Loucy (cell line): ENCODE measurements at regions not wholly inside any gene's neighbourhood (a gene's known extent, or its start where the extent isn't known, plus 50 kb on each side); places are given as distances from the start of the nearest gene placed in this dataset.

Source experiments
- EZH2phosphoT487 ChIP-seq: fragments of 200-600 bp; IDR thresholded peaks from 2 replicates; pipeline ENCODE4 v1.6.1; 2018; ENCODE audit warnings: antibody characterized with exemption, mild to moderate bottlenecking, moderate library complexity, borderline replicate concordance
- TF ChIP-seq, protein P1 (sequence below): fragments of 200-600 bp; sonication (generic); conservative IDR thresholded peaks from 2 replicates; pipeline ENCODE4 v1.5.1; 2014; ENCODE audit warnings: mild to moderate bottlenecking, antibody characterized with exemption, low read length

- TF ChIP-seq, protein P1, sequence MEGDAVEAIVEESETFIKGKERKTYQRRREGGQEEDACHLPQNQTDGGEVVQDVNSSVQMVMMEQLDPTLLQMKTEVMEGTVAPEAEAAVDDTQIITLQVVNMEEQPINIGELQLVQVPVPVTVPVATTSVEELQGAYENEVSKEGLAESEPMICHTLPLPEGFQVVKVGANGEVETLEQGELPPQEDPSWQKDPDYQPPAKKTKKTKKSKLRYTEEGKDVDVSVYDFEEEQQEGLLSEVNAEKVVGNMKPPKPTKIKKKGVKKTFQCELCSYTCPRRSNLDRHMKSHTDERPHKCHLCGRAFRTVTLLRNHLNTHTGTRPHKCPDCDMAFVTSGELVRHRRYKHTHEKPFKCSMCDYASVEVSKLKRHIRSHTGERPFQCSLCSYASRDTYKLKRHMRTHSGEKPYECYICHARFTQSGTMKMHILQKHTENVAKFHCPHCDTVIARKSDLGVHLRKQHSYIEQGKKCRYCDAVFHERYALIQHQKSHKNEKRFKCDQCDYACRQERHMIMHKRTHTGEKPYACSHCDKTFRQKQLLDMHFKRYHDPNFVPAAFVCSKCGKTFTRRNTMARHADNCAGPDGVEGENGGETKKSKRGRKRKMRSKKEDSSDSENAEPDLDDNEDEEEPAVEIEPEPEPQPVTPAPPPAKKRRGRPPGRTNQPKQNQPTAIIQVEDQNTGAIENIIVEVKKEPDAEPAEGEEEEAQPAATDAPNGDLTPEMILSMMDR: no peak
- no peak for TF ChIP-seq EZH2phosphoT487
These were observed 146.4 kb downstream of the PALM2AKAP2 start for GRCh38 chr9:109926421-109926869.
